ENCODE measurements at regions not wholly inside any gene's neighbourhood (a gene's known extent, or its start where the extent isn't known, plus 50 kb on each side); places are given as distances from the start of the nearest gene placed in this dataset.

DNA sequence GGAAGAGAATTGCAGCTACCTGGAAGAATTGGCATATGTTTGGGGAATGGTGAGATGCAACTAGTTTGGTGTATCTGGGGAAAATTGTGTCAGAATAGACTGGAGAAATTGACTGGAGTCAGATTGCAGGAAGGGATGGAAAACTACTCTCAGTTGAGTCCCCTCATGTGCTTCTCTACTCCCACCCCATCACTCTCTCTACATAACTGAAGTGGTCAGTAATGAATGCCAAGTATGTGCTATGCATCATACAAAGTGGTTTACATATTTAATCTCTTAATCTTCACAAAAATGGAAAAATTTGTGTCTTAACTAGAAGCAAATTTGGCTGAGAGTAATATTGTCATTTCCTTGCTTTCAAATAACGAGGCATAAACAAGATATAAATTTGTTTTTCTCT lies 146.4 kb upstream of the TNC start:
- H2BK120ac ChIP-seq (ENCODE audit: low read depth, low read length, poor library complexity, severe bottlenecking) = no peak overlapping the region
- H3K79me1 ChIP-seq (ENCODE audit: insufficient read depth, low read depth, low read length, poor library complexity, severe bottlenecking) = no peaks in the 10 kb centered on the region
- H2AFZ ChIP-seq (ENCODE audit: low read length) = no peak overlapping the region
- H3K23me2 ChIP-seq (ENCODE audit: insufficient read length, low read depth, low read length, poor library complexity, severe bottlenecking) = no peaks in the 10 kb centered on the region
- no peaks in the 10 kb centered on the region for H3K9me3 ChIP-seq (ENCODE audit: control insufficient read depth, low read depth, low read length)
- H3K18ac ChIP-seq (ENCODE audit: insufficient read length, low read depth, low read length) = no peak overlapping the region
- H3K79me2 ChIP-seq (ENCODE audit: insufficient read depth, low read length) = no peaks in the 10 kb centered on the region
- H2BK12ac ChIP-seq (ENCODE audit: insufficient read length, low read depth, low read length) = no peak overlapping the region
- H2BK15ac ChIP-seq (ENCODE audit: low read depth, low read length) = no peak overlapping the region
- DNase-seq = no peak
- H3K56ac ChIP-seq (ENCODE audit: insufficient read length, low read depth, low read length) = no peak overlapping the region
- no CpG with 5 or more reads among the region's 1 CpG for WGBS (ENCODE audit: extremely low coverage, insufficient read length, low lambda C conversion rate)
- H4K8ac ChIP-seq (replicated peaks; ENCODE audit: insufficient read length, low read depth, low read length) = no peak overlapping the region
- no peak overlapping the region for H3K14ac ChIP-seq (ENCODE audit: insufficient read depth, low read length)
- no peak for TF ChIP-seq CTCF (conservative IDR thresholded peaks at IDR 0.05)
- Mint-ChIP-seq H3K36me3 (ENCODE audit: insufficient read depth in 1 of 3, low read depth in 3 of 3) (no peaks in the 10 kb centered on the region), H3K4me3 (no peak overlapping the region), H3K27ac (no peak overlapping the region), H3K4me1 (no peaks in the 10 kb centered on the region), H3K27me3 (ENCODE audit: low read depth) (0 out of 2 replicates have a peak, but pooled peaks cover 1% of the 10 kb centered on the region), H3K9me3 (no peaks in the 10 kb centered on the region)
- H2BK20ac ChIP-seq (ENCODE audit: low read depth, low read length, poor library complexity, severe bottlenecking) = no peak overlapping the region
- H3K9ac ChIP-seq (ENCODE audit: extremely low read depth, insufficient read length, low read length) = no peak overlapping the region
- H3K4ac ChIP-seq (ENCODE audit: low read depth, low read length) = no peak overlapping the region
- no peak overlapping the region for H3T11ph ChIP-seq (ENCODE audit: low read length)
- no peak overlapping the region for H3K23ac ChIP-seq (ENCODE audit: insufficient read length, low read depth, low read length)
- no peak overlapping the region for H2BK5ac ChIP-seq (ENCODE audit: insufficient read length, low read length)
- no peak overlapping the region for H3K4me2 ChIP-seq (ENCODE audit: insufficient read depth, insufficient read length, low read length)
- no peak overlapping the region for H4K91ac ChIP-seq (ENCODE audit: insufficient read length, low read depth, low read length)
- H3K4me1 ChIP-seq (ENCODE audit: insufficient read depth, low read length) = no peaks in the 10 kb centered on the region; the same call in 1 of the 2 replicates
- no peak overlapping the region for H4K5ac ChIP-seq (ENCODE audit: insufficient read length, low read depth, low read length)
- H2AK5ac ChIP-seq (ENCODE audit: insufficient read length, low read length) = no peak overlapping the region
- no peak overlapping the region for H3K27ac ChIP-seq (ENCODE audit: insufficient read length, low read depth, low read length)
- no peaks in the 10 kb centered on the region for H3K27me3 ChIP-seq (ENCODE audit: insufficient read depth, low read length)
- no peaks in the 10 kb centered on the region for H4K20me1 ChIP-seq (ENCODE audit: control insufficient read depth, insufficient read depth, insufficient read length)
